Natural killer cell (primary cell): ENCODE measurements at regions not wholly inside any gene's neighbourhood (a gene's known extent, or its start where the extent isn't known, plus 50 kb on each side); places are given as distances from the start of the nearest gene placed in this dataset.

Experiments used
- ATAC-seq, 3 donors: fragments of 150-1000 bp in 2 of 3; fragments of 200-7000 bp in 1 of 3; cut with Tn5 transposase; 1 replicate in 1 of 3; 2 replicates in 2 of 3; pipeline ENCODE4 v1.10.0; 2021; ENCODE audit warnings: mild to moderate bottlenecking in 2 of 3, moderate library complexity in 2 of 3
- DNase-seq, 2 donors: peaks; one replicate each; pipeline versions ENCODE4 v3.0.0 to v3.0.0-alpha.2; 2013 to 2021; ENCODE audit warnings: mixed read lengths in 1 of 2
- H3K27ac ChIP-seq: one replicate; pipeline ENCODE4 v1.5.1; 2013; ENCODE audit warnings: mild to moderate bottlenecking, low read length
- H3K27me3 ChIP-seq: one replicate; pipeline ENCODE4 v1.6.1; 2013; ENCODE audit warnings: low read length; ENCODE audit not compliant: control insufficient read depth, insufficient read depth
- H3K36me3 ChIP-seq: one replicate; pipeline ENCODE4 v1.6.1; 2013; ENCODE audit warnings: low read length; ENCODE audit not compliant: control insufficient read depth, insufficient read depth
- H3K4me1 ChIP-seq: one replicate; pipeline ENCODE4 v1.6.1; 2013; ENCODE audit warnings: low read length; ENCODE audit not compliant: control insufficient read depth, insufficient read depth
- H3K4me3 ChIP-seq: one replicate; pipeline ENCODE4 v1.5.1; 2013; ENCODE audit warnings: low read length
- H3K9me3 ChIP-seq: one replicate; pipeline ENCODE4 v1.6.1; 2013; ENCODE audit warnings: low read length; ENCODE audit not compliant: control insufficient read depth, insufficient read depth
- H3K27ac Mint-ChIP-seq, 2 donors: one replicate each; pipeline ENCODE4 v1.8.0; 2022; ENCODE audit warnings: mild to moderate bottlenecking in 2 of 2, mixed read lengths in 2 of 2, moderate library complexity in 1 of 2
- H3K27me3 Mint-ChIP-seq, 2 donors: one replicate each; pipeline ENCODE4 v1.8.0; 2022; ENCODE audit warnings: low read depth in 2 of 2, mixed read lengths in 2 of 2
- H3K36me3 Mint-ChIP-seq: one replicate; pipeline ENCODE4 v1.8.0; 2022; ENCODE audit warnings: mixed read lengths
- H3K4me1 Mint-ChIP-seq, 2 donors: one replicate each; pipeline ENCODE4 v1.8.0; 2022; ENCODE audit warnings: mixed read lengths in 2 of 2
- H3K4me3 Mint-ChIP-seq: one replicate; pipeline ENCODE4 v1.8.0; 2022; ENCODE audit warnings: mild to moderate bottlenecking, moderate library complexity, mixed read lengths
- H3K9me3 Mint-ChIP-seq, 2 donors: one replicate each; pipeline ENCODE4 v1.8.0; 2022; ENCODE audit warnings: mixed read lengths in 2 of 2
- CTCF ChIP-seq: fragments of 200-600 bp; IDR thresholded peaks from one replicate; pipeline ENCODE4 v1.8.0; 2022; ENCODE audit warnings: antibody characterized with exemption
- WGBS: methylation state at CpG from one replicate; pipeline ENCODE4 v1.1.7; 2013; ENCODE audit warnings: missing lambda C conversion rate; ENCODE audit not compliant: insufficient coverage; 5-methylcytosine and 5-hydroxymethylcytosine counted together
- intact Hi-C: fragments of 100-400 bp; cut with micrococcal nuclease; formaldehyde crosslinking; loops from one replicate; pipeline ENCODE4 v1.14.2; 2022

GRCh38 chr6:147150293-147150692 lies 53.9 kb upstream of the STXBP5 start:
- Mint-ChIP-seq H3K4me1 (no peaks in the 10 kb centered on the region), H3K9me3 (peaks cover 0 to 3% of the 10 kb centered on the region in 2 donors), H3K36me3 (no peaks in the 10 kb centered on the region), H3K27ac (no peak overlapping the region), H3K27me3 (peaks cover 10 to 11% of the 10 kb centered on the region in 2 donors), H3K4me3 (no peak overlapping the region)
- DNase-seq (no peak), ATAC-seq (no peak)
- H3K27me3 ChIP-seq: no peaks in the 10 kb centered on the region
- H3K4me1 ChIP-seq: no peaks in the 10 kb centered on the region
- intact Hi-C loops: no loop called here
- no CpG with 5 or more reads among the region's 1 CpG for WGBS
- H3K27ac ChIP-seq: no peak overlapping the region
- no peak for TF ChIP-seq CTCF
- no peaks in the 10 kb centered on the region for H3K9me3 ChIP-seq
- H3K36me3 ChIP-seq: no peaks in the 10 kb centered on the region
- no peak overlapping the region for H3K4me3 ChIP-seq
